ENCODE measurements at regions not wholly inside any gene's neighbourhood (a gene's known extent, or its start where the extent isn't known, plus 50 kb on each side); places are given as distances from the start of the nearest gene placed in this dataset.

GRCh38 chr22:42207918-42208317 is 62.5 kb downstream of the TCF20 start:
- no peak for TF ChIP-seq CTCF (conservative IDR thresholded peaks at IDR 0.05; ENCODE audit: low read depth, low read length)
- TF ChIP-seq EZH2 (IDR thresholded peaks at IDR 0.05; ENCODE audit: borderline replicate concordance, low read depth, low read length, poor library complexity, severe bottlenecking) = no peak
